ENCODE measurements at regions not wholly inside any gene's neighbourhood (a gene's known extent, or its start where the extent isn't known, plus 50 kb on each side); places are given as distances from the start of the nearest gene placed in this dataset.

DNA sequence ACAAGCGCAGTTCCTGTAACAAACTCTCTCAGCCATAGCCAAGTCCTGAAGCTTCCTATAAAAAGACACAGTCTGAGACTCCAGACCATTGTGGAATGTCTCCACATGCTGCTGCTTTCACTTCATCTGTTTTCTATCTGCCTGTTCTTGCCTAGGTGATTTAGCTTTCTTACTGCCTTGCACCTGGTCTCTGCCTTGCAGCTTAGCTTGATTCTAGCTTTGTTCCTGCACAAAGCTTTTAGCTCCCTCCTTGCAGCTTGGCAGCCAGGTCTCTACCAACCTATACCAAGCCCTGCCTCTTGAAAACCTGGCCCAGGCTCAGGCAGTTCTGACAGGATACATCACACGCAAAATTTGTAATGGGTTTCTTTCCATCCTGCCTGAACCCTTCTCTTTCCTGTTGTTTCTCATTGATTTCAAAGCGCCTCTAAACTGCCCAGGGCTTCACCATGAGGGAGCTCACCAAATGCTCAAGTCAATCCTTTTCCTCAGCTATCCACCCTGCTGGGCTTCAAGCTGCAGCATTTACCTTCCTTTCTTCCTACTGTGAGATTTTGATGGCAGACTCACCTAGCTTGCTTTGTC is 941.3 kb upstream of the NXPH2 start:
- ChIA-PET POLR2A (no interaction called here), CTCF (interaction anchor here (0.6 to 1.0 kb wide), 2 partner anchors 9 to 242 kb away, joined by 3 to 7 read pairs; no protein-coding TSS in a partner anchor)
- Histone ChIP-seq H3K4me3 (ENCODE audit: low read depth, low read length) (no peak overlapping the region), H3K36me3 (ENCODE audit: control insufficient read depth in 2 of 2, insufficient read depth in 1 of 2, low read length in 2 of 2) (no peaks in the 10 kb centered on the region), H3K4me1 (ENCODE audit: control insufficient read depth, insufficient read depth, low read length) (no peaks in the 10 kb centered on the region), H3K27ac (ENCODE audit: extremely low read depth, low read depth, low read length) (no peak overlapping the region), H3K9me3 (ENCODE audit: control insufficient read depth, insufficient read depth, low read depth, low read length) (no peaks in the 10 kb centered on the region)
- no peak for TF ChIP-seq ZNF707 (tag by site-specific recombination; IDR thresholded peaks at IDR 0.05)
- no peak for TF ChIP-seq ZNF623 (tag by site-specific recombination; IDR thresholded peaks at IDR 0.05)
- TF ChIP-seq ZNF529 (tag by site-specific recombination; IDR thresholded peaks at IDR 0.05; ENCODE audit: insufficient replicate concordance) = no peak
- no peak for TF ChIP-seq ZNF558 (tag by site-specific recombination; IDR thresholded peaks at IDR 0.05)
- TF ChIP-seq ZNF335 (tag by site-specific recombination; conservative IDR thresholded peaks at IDR 0.05) = no peak

DNA sequence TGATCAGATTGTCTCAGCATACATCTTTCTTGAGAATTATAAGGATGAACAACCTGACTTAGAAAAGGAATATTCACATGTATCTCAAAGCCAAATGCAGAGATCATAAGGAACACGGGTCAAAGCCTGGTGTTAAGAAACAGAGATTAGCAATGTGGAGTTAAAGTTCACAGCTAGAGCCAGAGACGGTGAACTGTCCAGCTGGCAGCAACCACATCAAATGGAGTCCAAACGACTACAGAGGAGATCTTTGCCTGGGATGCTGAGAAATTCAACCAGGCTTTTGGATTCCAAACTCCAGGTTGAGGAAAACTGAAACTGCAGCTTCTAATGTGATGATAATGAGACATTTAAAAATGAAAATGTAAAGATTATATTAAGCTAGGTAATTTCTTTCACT is 939.9 kb upstream of the NXPH2 start:
- no peak overlapping the region for H3K4me3 ChIP-seq (ENCODE audit: low read depth, low read length)
- CTCF ChIA-PET = no interaction called here
- H3K27ac ChIP-seq (ENCODE audit: extremely low read depth, low read depth, low read length) = no peak overlapping the region
- POLR2A ChIA-PET = no interaction called here
- no peaks in the 10 kb centered on the region for H3K9me3 ChIP-seq (ENCODE audit: control insufficient read depth, insufficient read depth, low read depth, low read length)
- TF ChIP-seq ZNF623 (tag by site-specific recombination; IDR thresholded peaks at IDR 0.05) (no peak), ZNF654 (tag by site-specific recombination; IDR thresholded peaks at IDR 0.05; ENCODE audit: low read depth) (no peak), ZSCAN30 (tag by site-specific recombination; IDR thresholded peaks at IDR 0.05) (no peak), ZNF658 (tag by site-specific recombination; IDR thresholded peaks at IDR 0.05) (no peak), ZNF391 (tag by site-specific recombination; IDR thresholded peaks at IDR 0.05; ENCODE audit: borderline replicate concordance, low read depth) (no peak), ZNF174 (tag by site-specific recombination; IDR thresholded peaks at IDR 0.05) (no peak), ZNF404 (tag by site-specific recombination; IDR thresholded peaks at IDR 0.05) (no peak), ZNF624 (tag by site-specific recombination; IDR thresholded peaks at IDR 0.05) (no peak), ZNF350 (tag by site-specific recombination; IDR thresholded peaks at IDR 0.05) (no peak), ZNF214 (tag by site-specific recombination; IDR thresholded peaks at IDR 0.05; ENCODE audit: borderline replicate concordance) (no peak), ZNF514 (tag by site-specific recombination; IDR thresholded peaks at IDR 0.05) (no peak), ZNF266 (tag by site-specific recombination; IDR thresholded peaks at IDR 0.05; ENCODE audit: low read depth) (no peak), ZNF248 (tag by site-specific recombination; IDR thresholded peaks at IDR 0.05) (no peak)
- no peaks in the 10 kb centered on the region for H3K36me3 ChIP-seq (ENCODE audit: control insufficient read depth in 2 of 2, insufficient read depth in 1 of 2, low read length in 2 of 2)
- no peaks in the 10 kb centered on the region for H3K4me1 ChIP-seq (ENCODE audit: control insufficient read depth, insufficient read depth, low read length)

DNA sequence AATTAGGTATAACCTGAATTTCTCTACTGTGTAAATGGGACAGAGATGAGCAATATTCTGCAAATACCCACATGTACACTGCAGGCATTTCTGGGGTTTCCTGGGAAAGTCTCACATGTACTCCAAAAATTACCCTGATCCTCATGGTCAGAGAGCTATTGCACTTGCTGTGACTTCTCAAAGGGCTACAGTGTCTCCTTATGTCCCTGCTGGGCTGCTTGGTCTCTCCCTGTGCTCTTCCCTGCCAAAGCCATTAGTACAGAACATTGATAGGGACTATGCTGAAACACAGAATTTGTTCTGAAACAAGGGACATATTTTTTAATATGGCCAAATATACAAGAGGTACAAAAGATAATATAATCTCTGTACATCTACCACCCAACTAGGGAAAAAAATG is 924.4 kb upstream of the NXPH2 start:
- Histone ChIP-seq H3K9me3 (ENCODE audit: control insufficient read depth, insufficient read depth, low read depth, low read length) (no peaks in the 10 kb centered on the region), H3K4me3 (ENCODE audit: low read depth, low read length) (no peak overlapping the region), H3K36me3 (ENCODE audit: control insufficient read depth in 2 of 2, insufficient read depth in 1 of 2, low read length in 2 of 2) (no peaks in the 10 kb centered on the region), H3K27ac (ENCODE audit: extremely low read depth, low read depth, low read length) (no peak overlapping the region), H3K4me1 (ENCODE audit: control insufficient read depth, insufficient read depth, low read length) (no peaks in the 10 kb centered on the region)
- POLR2A ChIA-PET = no interaction called here
- CTCF ChIA-PET = no interaction called here
- TF ChIP-seq ZNF747 (tag by site-specific recombination; IDR thresholded peaks at IDR 0.05) (no peak), ZNF2 (tag by site-specific recombination; IDR thresholded peaks at IDR 0.05) (no peak), ZNF560 (tag by site-specific recombination; IDR thresholded peaks at IDR 0.05; ENCODE audit: borderline replicate concordance) (no peak), ZNF571 (tag by site-specific recombination; IDR thresholded peaks at IDR 0.05) (no peak), ZNF146 (tag by site-specific recombination; IDR thresholded peaks at IDR 0.05) (no peak), ZNF544 (tag by site-specific recombination; IDR thresholded peaks at IDR 0.05) (no peak), ZNF76 (tag by site-specific recombination; IDR thresholded peaks at IDR 0.05; ENCODE audit: borderline replicate concordance, low read depth) (no peak)
- TF ChIP-seq, protein P1, sequence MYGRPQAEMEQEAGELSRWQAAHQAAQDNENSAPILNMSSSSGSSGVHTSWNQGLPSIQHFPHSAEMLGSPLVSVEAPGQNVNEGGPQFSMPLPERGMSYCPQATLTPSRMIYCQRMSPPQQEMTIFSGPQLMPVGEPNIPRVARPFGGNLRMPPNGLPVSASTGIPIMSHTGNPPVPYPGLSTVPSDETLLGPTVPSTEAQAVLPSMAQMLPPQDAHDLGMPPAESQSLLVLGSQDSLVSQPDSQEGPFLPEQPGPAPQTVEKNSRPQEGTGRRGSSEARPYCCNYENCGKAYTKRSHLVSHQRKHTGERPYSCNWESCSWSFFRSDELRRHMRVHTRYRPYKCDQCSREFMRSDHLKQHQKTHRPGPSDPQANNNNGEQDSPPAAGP (tag by site-specific recombination; IDR thresholded peaks at IDR 0.05) = no peak
- TF ChIP-seq, protein P2, sequence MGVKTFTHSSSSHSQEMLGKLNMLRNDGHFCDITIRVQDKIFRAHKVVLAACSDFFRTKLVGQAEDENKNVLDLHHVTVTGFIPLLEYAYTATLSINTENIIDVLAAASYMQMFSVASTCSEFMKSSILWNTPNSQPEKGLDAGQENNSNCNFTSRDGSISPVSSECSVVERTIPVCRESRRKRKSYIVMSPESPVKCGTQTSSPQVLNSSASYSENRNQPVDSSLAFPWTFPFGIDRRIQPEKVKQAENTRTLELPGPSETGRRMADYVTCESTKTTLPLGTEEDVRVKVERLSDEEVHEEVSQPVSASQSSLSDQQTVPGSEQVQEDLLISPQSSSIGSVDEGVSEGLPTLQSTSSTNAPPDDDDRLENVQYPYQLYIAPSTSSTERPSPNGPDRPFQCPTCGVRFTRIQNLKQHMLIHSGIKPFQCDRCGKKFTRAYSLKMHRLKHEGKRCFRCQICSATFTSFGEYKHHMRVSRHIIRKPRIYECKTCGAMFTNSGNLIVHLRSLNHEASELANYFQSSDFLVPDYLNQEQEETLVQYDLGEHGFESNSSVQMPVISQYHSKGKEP (tag by site-specific recombination; IDR thresholded peaks at IDR 0.05) = no peak
- TF ChIP-seq, protein P3, sequence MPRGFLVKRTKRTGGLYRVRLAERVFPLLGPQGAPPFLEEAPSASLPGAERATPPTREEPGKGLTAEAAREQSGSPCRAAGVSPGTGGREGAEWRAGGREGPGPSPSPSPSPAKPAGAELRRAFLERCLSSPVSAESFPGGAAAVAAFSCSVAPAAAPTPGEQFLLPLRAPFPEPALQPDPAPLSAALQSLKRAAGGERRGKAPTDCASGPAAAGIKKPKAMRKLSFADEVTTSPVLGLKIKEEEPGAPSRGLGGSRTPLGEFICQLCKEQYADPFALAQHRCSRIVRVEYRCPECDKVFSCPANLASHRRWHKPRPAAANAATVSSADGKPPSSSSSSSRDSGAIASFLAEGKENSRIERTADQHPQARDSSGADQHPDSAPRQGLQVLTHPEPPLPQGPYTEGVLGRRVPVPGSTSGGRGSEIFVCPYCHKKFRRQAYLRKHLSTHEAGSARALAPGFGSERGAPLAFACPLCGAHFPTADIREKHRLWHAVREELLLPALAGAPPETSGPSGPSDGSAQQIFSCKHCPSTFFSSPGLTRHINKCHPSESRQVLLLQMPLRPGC (tag by site-specific recombination; IDR thresholded peaks at IDR 0.05) = no peak
- TF ChIP-seq, protein P4, sequence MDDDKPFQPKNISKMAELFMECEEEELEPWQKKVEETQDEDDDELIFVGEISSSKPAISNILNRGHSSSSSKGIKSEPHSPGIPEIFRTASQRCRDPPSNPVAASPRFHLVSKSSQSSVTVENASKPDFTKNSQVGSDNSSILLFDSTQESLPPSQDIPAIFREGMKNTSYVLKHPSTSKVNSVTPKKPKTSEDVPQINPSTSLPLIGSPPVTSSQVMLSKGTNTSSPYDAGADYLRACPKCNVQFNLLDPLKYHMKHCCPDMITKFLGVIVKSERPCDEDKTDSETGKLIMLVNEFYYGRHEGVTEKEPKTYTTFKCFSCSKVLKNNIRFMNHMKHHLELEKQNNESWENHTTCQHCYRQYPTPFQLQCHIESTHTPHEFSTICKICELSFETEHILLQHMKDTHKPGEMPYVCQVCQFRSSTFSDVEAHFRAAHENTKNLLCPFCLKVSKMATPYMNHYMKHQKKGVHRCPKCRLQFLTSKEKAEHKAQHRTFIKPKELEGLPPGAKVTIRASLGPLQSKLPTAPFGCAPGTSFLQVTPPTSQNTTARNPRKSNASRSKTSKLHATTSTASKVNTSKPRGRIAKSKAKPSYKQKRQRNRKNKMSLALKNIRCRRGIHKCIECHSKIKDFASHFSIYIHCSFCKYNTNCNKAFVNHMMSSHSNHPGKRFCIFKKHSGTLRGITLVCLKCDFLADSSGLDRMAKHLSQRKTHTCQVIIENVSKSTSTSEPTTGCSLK (tag by site-specific recombination; IDR thresholded peaks at IDR 0.05) = no peak
